ENCODE measurements at regions not wholly inside any gene's neighbourhood (a gene's known extent, or its start where the extent isn't known, plus 50 kb on each side); places are given as distances from the start of the nearest gene placed in this dataset.

- no peak for TF ChIP-seq EZH2 (IDR thresholded peaks at IDR 0.05)
- TF ChIP-seq POLR2AphosphoS5 (IDR thresholded peaks at IDR 0.05; ENCODE audit: borderline replicate concordance, low read depth, low read length) = no peak
- TF ChIP-seq FOXP2 (optimal IDR thresholded peaks at IDR 0.05; ENCODE audit: control extremely low read depth, extremely low read length, insufficient read depth) = no peak
These were observed 174.9 kb upstream of the CTSO start for GRCh38 chr4:156128616-156129015.
